ENCODE measurements at regions not wholly inside any gene's neighbourhood (a gene's known extent, or its start where the extent isn't known, plus 50 kb on each side); places are given as distances from the start of the nearest gene placed in this dataset.

- Histone ChIP-seq H3K9me3 (no peaks in the 10 kb centered on the region), H3K4me3 (no peak overlapping the region), H3K36me3 (no peaks in the 10 kb centered on the region), H3K4me1 (no peaks in the 10 kb centered on the region), H3K27ac (no peak overlapping the region), H3K27me3 (no peaks in the 10 kb centered on the region)
- no peak for TF ChIP-seq CTCF (IDR thresholded peaks at IDR 0.05)
- no peak for DNase-seq (ENCODE audit: low spot score)
These were observed 115.4 kb upstream of the FOXG1 start for GRCh38 chr14:28651148-28651547.

DNA sequence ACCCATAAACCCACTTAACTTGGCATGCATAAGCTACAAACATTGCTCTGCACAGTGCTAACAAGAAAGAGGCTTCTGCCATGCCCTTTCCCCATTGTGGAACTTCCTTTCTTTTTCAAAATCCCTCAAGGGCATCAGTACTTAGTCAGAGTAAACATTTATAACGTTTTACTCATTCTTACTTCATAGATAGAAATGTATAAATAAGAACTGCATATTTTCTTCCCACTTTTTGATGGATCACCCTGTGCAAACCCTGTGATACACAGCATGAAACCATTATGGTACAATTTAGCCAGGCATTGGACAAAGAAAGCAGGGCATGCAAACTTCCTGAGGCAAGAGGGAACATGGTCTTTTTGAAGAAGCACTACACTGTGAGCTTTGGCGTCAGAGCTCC, 113.8 kb upstream of the FOXG1 start:
- TF ChIP-seq CTCF (IDR thresholded peaks at IDR 0.05), result no peak

DNA sequence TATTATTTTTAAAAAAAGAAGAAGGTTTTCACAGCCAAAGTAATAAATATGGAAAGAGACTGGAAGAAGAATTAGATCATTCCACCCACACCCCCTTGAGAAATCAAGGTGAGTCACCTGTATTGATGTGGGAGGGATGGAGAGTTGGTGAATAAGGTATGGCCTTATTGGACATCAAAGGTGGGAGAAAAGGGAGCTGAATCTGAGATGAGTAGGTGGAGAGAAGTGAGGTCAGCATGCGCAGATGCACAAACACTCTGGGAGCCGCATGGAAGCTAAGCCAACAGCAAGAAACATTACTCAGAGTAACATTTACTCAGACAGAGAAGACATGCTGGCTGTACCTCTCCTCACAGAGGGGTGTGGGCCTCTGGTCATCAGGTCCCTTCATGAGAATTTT, 113.1 kb upstream of the FOXG1 start:
- H3K27ac ChIP-seq, result no peak overlapping the region
- H3K4me1 ChIP-seq, result no peaks in the 10 kb centered on the region
- H3K9me3 ChIP-seq, result no peaks in the 10 kb centered on the region
- no peaks in the 10 kb centered on the region for H3K36me3 ChIP-seq
- no peak overlapping the region for H3K4me3 ChIP-seq
- no peaks in the 10 kb centered on the region for H3K27me3 ChIP-seq
- DNase-seq (ENCODE audit: low spot score), result no peak
- TF ChIP-seq CTCF (IDR thresholded peaks at IDR 0.05), result no peak

More for the DNA sequence above, 113.8 kb upstream of the FOXG1 start:
- Histone ChIP-seq H3K27me3 (no peaks in the 10 kb centered on the region), H3K27ac (no peak overlapping the region), H3K36me3 (no peaks in the 10 kb centered on the region), H3K4me3 (no peak overlapping the region), H3K4me1 (no peaks in the 10 kb centered on the region), H3K9me3 (no peaks in the 10 kb centered on the region)
- no peak for DNase-seq (ENCODE audit: low spot score)

- DNase-seq (ENCODE audit: low spot score), result no peak
- H3K36me3 ChIP-seq, result no peaks in the 10 kb centered on the region
- no peaks in the 10 kb centered on the region for H3K4me1 ChIP-seq
- no peak overlapping the region for H3K27ac ChIP-seq
- TF ChIP-seq CTCF (IDR thresholded peaks at IDR 0.05), result no peak
- no peak overlapping the region for H3K4me3 ChIP-seq
- no peaks in the 10 kb centered on the region for H3K9me3 ChIP-seq
- no peaks in the 10 kb centered on the region for H3K27me3 ChIP-seq
These were observed 109.8 kb upstream of the FOXG1 start for GRCh38 chr14:28656704-28657255.

GRCh38 chr14:28661171-28661772, 105.3 kb upstream of the FOXG1 start:
- DNase-seq (ENCODE audit: low spot score), result no peak
- Histone ChIP-seq H3K36me3 (no peaks in the 10 kb centered on the region), H3K9me3 (no peaks in the 10 kb centered on the region), H3K27ac (no peak overlapping the region), H3K4me1 (no peaks in the 10 kb centered on the region), H3K4me3 (no peak overlapping the region), H3K27me3 (no peaks in the 10 kb centered on the region)
- no peak for TF ChIP-seq CTCF (IDR thresholded peaks at IDR 0.05)

DNA sequence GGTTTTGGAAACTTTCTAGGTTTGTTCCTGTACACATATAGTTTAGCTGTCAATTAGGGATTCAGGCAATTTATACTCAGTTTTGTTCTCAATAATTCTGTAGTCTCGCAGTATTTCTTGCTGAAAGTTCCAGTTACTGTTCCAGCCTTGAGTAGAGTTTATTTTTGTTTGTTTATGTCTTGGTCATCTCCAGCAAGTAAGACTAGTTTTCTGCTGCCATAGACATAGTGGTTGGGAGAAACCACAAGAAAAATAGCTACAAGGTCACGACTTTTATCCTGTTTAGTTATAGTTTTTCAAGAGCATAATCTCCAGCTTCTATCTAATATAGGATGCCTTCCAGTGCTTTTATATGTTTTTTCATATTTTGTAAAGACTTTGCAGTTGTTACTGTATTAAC, 99.6 kb upstream of the FOXG1 start:
- H3K9me3 ChIP-seq, result no peaks in the 10 kb centered on the region
- no peak for TF ChIP-seq CTCF (IDR thresholded peaks at IDR 0.05)
- DNase-seq (ENCODE audit: low spot score), result no peak
- no peak overlapping the region for H3K27ac ChIP-seq
- no peaks in the 10 kb centered on the region for H3K27me3 ChIP-seq
- no peaks in the 10 kb centered on the region for H3K4me1 ChIP-seq
- no peak overlapping the region for H3K4me3 ChIP-seq
- H3K36me3 ChIP-seq, result no peaks in the 10 kb centered on the region

All from right atrium auricular region (tissue), 2 donors.